ENCODE measurements at regions not wholly inside any gene's neighbourhood (a gene's known extent, or its start where the extent isn't known, plus 50 kb on each side); places are given as distances from the start of the nearest gene placed in this dataset.

GRCh38 chr5:142432961-142433360, 108.1 kb upstream of the SPRY4 start:
- ATAC-seq, result peak; percentile 71 to 91

GRCh38 chr5:142432369-142432863, 107.6 kb upstream of the SPRY4 start:
- H3K9me3 Mint-ChIP-seq, result no peaks in the 10 kb centered on the region
- no peaks in the 10 kb centered on the region for H3K36me3 Mint-ChIP-seq
- peak overlapping the region in 1 of 2 donors; percentile 75 for H3K27ac Mint-ChIP-seq
- DNase-seq (ENCODE audit: low spot score in 2 of 2) (peak; percentile 13 to 59), ATAC-seq (peak; percentile 56 to 76)

More at GRCh38 chr5:142432961-142433360, 108.1 kb upstream of the SPRY4 start:
- peak in 1 of 2 donors; percentile 8 for DNase-seq (ENCODE audit: low spot score in 2 of 2)
- H3K9me3 Mint-ChIP-seq, result no peaks in the 10 kb centered on the region
- peak overlapping the region in 1 of 2 donors; percentile 75 for H3K27ac Mint-ChIP-seq
- no peaks in the 10 kb centered on the region for H3K36me3 Mint-ChIP-seq

GRCh38 chr5:142428773-142429473, 104.1 kb upstream of the SPRY4 start:
- DNase-seq (ENCODE audit: low spot score in 2 of 2), result no peak
- H3K36me3 Mint-ChIP-seq, result peaks cover 4 to 20% of the 10 kb centered on the region in 2 donors
- no peak overlapping the region for H3K27ac Mint-ChIP-seq
- no peak for ATAC-seq
- peaks cover 0 to 4% of the 10 kb centered on the region in 2 donors for H3K9me3 Mint-ChIP-seq

GRCh38 chr5:142428036-142428772, 103.4 kb upstream of the SPRY4 start:
- Mint-ChIP-seq H3K9me3 (peaks cover 0 to 4% of the 10 kb centered on the region in 2 donors), H3K36me3 (peaks cover 4 to 20% of the 10 kb centered on the region in 2 donors), H3K27ac (no peak overlapping the region)
- no peak for ATAC-seq
- no peak for DNase-seq (ENCODE audit: low spot score in 2 of 2)

- H3K36me3 Mint-ChIP-seq, result peaks cover 4 to 20% of the 10 kb centered on the region in 2 donors
- no peak for DNase-seq (ENCODE audit: low spot score in 2 of 2)
- no peak overlapping the region for H3K27ac Mint-ChIP-seq
- H3K9me3 Mint-ChIP-seq, result peaks cover 0 to 4% of the 10 kb centered on the region in 2 donors
- no peak for ATAC-seq
These were observed 102.7 kb upstream of the SPRY4 start for GRCh38 chr5:142427529-142427928.

- Mint-ChIP-seq H3K27ac (peak overlapping the region in 1 of 2 donors; percentile 22), H3K36me3 (peaks cover 4 to 20% of the 10 kb centered on the region in 2 donors), H3K9me3 (peaks cover 0 to 4% of the 10 kb centered on the region in 2 donors)
- ATAC-seq (no peak), DNase-seq (ENCODE audit: low spot score in 2 of 2) (no peak)
These were observed 102.2 kb upstream of the SPRY4 start for GRCh38 chr5:142427015-142427364.

- DNase-seq (ENCODE audit: low spot score in 2 of 2) (no peak), ATAC-seq (peak in 1 of 2 donors; percentile 80)
- Mint-ChIP-seq H3K9me3 (peaks cover 0 to 4% of the 10 kb centered on the region in 2 donors), H3K36me3 (peaks cover 4 to 20% of the 10 kb centered on the region in 2 donors), H3K27ac (peak overlapping the region; percentile 22)
These were observed 101.6 kb upstream of the SPRY4 start for GRCh38 chr5:142426129-142427014.

- DNase-seq (ENCODE audit: low spot score in 2 of 2) (no peak), ATAC-seq (no peak)
- Mint-ChIP-seq H3K36me3 (peaks cover 4 to 20% of the 10 kb centered on the region in 2 donors), H3K9me3 (peaks cover 0 to 4% of the 10 kb centered on the region in 2 donors), H3K27ac (peak overlapping the region in 1 of 2 donors; percentile 22)
These were observed 100.7 kb upstream of the SPRY4 start for GRCh38 chr5:142425286-142426065.

GRCh38 chr5:142422429-142422828, 97.6 kb upstream of the SPRY4 start:
- DNase-seq (ENCODE audit: low spot score in 2 of 2) (no peak), ATAC-seq (peak in 1 of 2 donors; percentile 19)
- H3K9me3 Mint-ChIP-seq, result peaks cover 0 to 4% of the 10 kb centered on the region in 2 donors
- H3K27ac Mint-ChIP-seq, result no peak overlapping the region
- H3K36me3 Mint-ChIP-seq, result peaks cover 4 to 20% of the 10 kb centered on the region in 2 donors

GRCh38 chr5:142421621-142422397, 97.0 kb upstream of the SPRY4 start:
- H3K27ac Mint-ChIP-seq, result no peak overlapping the region
- peaks cover 0 to 4% of the 10 kb centered on the region in 2 donors for H3K9me3 Mint-ChIP-seq
- peaks cover 4 to 20% of the 10 kb centered on the region in 2 donors for H3K36me3 Mint-ChIP-seq
- DNase-seq (ENCODE audit: low spot score in 2 of 2) (no peak), ATAC-seq (no peak)

- ATAC-seq (no peak), DNase-seq (ENCODE audit: low spot score in 2 of 2) (no peak)
- no peak overlapping the region for H3K27ac Mint-ChIP-seq
- H3K36me3 Mint-ChIP-seq, result peaks cover 4 to 18% of the 10 kb centered on the region in 2 donors
- peaks cover 0 to 4% of the 10 kb centered on the region in 2 donors for H3K9me3 Mint-ChIP-seq
These were observed 96.4 kb upstream of the SPRY4 start for GRCh38 chr5:142421228-142421617.

GRCh38 chr5:142420561-142421227, 95.9 kb upstream of the SPRY4 start:
- peaks cover 0 to 4% of the 10 kb centered on the region in 2 donors for H3K9me3 Mint-ChIP-seq
- peaks cover 4 to 12% of the 10 kb centered on the region in 2 donors for H3K36me3 Mint-ChIP-seq
- DNase-seq (ENCODE audit: low spot score in 2 of 2) (no peak), ATAC-seq (no peak)
- no peak overlapping the region for H3K27ac Mint-ChIP-seq

GRCh38 chr5:142412581-142412980, 87.8 kb upstream of the SPRY4 start:
- H3K36me3 Mint-ChIP-seq, result no peaks in the 10 kb centered on the region
- no peak for DNase-seq (ENCODE audit: low spot score in 2 of 2)
- ATAC-seq, result no peak
- H3K9me3 Mint-ChIP-seq, result no peaks in the 10 kb centered on the region
- no peak overlapping the region for H3K27ac Mint-ChIP-seq

- DNase-seq (ENCODE audit: low spot score in 2 of 2) (no peak), ATAC-seq (no peak)
- no peaks in the 10 kb centered on the region for H3K36me3 Mint-ChIP-seq
- no peaks in the 10 kb centered on the region for H3K9me3 Mint-ChIP-seq
- no peak overlapping the region for H3K27ac Mint-ChIP-seq
These were observed 87.0 kb upstream of the SPRY4 start for GRCh38 chr5:142411656-142412425.
